H9 (cell line): ENCODE measurements at regions not wholly inside any gene's neighbourhood (a gene's known extent, or its start where the extent isn't known, plus 50 kb on each side); places are given as distances from the start of the nearest gene placed in this dataset.

Source experiments
- DNase-seq: peaks from one replicate; pipeline ENCODE4 v3.0.0-alpha.2; 2017
- H2AFZ ChIP-seq: one replicate; pipeline ENCODE4 v1.6.1; 2013; ENCODE audit warnings: mild to moderate bottlenecking, low read length, control low read depth, moderate library complexity
- H2AK5ac ChIP-seq: 2 replicates; pipeline ENCODE4 v1.6.1; 2013; ENCODE audit warnings: low read length, control low read depth, mixed read lengths; ENCODE audit not compliant: insufficient read length
- H2BK120ac ChIP-seq: one replicate; pipeline ENCODE4 v1.6.1; 2013; ENCODE audit warnings: low read depth, mild to moderate bottlenecking, low read length, control low read depth, inconsistent platforms; ENCODE audit not compliant: poor library complexity, severe bottlenecking
- H2BK12ac ChIP-seq: 2 replicates; pipeline ENCODE4 v1.6.1; 2013; ENCODE audit warnings: low read length, control low read depth, mixed read lengths, low read depth; ENCODE audit not compliant: insufficient read length
- H2BK15ac ChIP-seq: 2 replicates; pipeline ENCODE4 v1.6.1; 2013; ENCODE audit warnings: low read depth, low read length, control low read depth
- H2BK20ac ChIP-seq: one replicate; pipeline ENCODE4 v1.6.1; 2013; ENCODE audit warnings: low read depth, mild to moderate bottlenecking, low read length, control low read depth, inconsistent platforms; ENCODE audit not compliant: poor library complexity, severe bottlenecking
- H2BK5ac ChIP-seq: 2 replicates; pipeline ENCODE4 v1.6.1; 2013; ENCODE audit warnings: low read length, control low read depth, mixed read lengths; ENCODE audit not compliant: insufficient read length
- H3K14ac ChIP-seq: 2 replicates; pipeline ENCODE4 v1.6.1; 2013; ENCODE audit warnings: low read length, control low read depth; ENCODE audit not compliant: insufficient read depth
- H3K18ac ChIP-seq: 2 replicates; pipeline ENCODE4 v1.6.1; 2013; ENCODE audit warnings: low read depth, mild to moderate bottlenecking, mixed read lengths, low read length, control low read depth; ENCODE audit not compliant: insufficient read length
- H3K23ac ChIP-seq: 2 replicates; pipeline ENCODE4 v1.6.1; 2013; ENCODE audit warnings: low read length, control low read depth, mixed read lengths, low read depth; ENCODE audit not compliant: insufficient read length
- H3K23me2 ChIP-seq: 2 replicates; pipeline ENCODE4 v1.6.1; 2013; ENCODE audit warnings: low read depth, mild to moderate bottlenecking, mixed read lengths, low read length, control low read depth; ENCODE audit not compliant: insufficient read length, poor library complexity, severe bottlenecking
- H3K27ac ChIP-seq: 2 replicates; pipeline ENCODE4 v1.5.1; 2013; ENCODE audit warnings: low read length, control low read depth, mixed read lengths, low read depth; ENCODE audit not compliant: insufficient read length
- H3K27me3 ChIP-seq: 2 replicates; pipeline ENCODE4 v1.6.1; 2013; ENCODE audit warnings: low read length, control low read depth, inconsistent platforms; ENCODE audit not compliant: insufficient read depth
- H3K4ac ChIP-seq: 2 replicates; pipeline ENCODE4 v1.6.1; 2013; ENCODE audit warnings: low read depth, mild to moderate bottlenecking, control low read depth, inconsistent platforms, low read length, moderate library complexity
- H3K4me1 ChIP-seq: 2 replicates; pipeline ENCODE4 v1.6.1; 2013; ENCODE audit warnings: low read length, control low read depth, inconsistent platforms; ENCODE audit not compliant: insufficient read depth
- H3K4me2 ChIP-seq: 2 replicates; pipeline ENCODE4 v1.6.1; 2013; ENCODE audit warnings: low read length, control low read depth, mixed read lengths; ENCODE audit not compliant: insufficient read length, insufficient read depth
- H3K56ac ChIP-seq: 2 replicates; pipeline ENCODE4 v1.6.1; 2013; ENCODE audit warnings: low read depth, mild to moderate bottlenecking, mixed read lengths, low read length, control low read depth; ENCODE audit not compliant: insufficient read length
- H3K79me1 ChIP-seq: 2 replicates; pipeline ENCODE4 v1.6.1; 2013; ENCODE audit warnings: low read depth, mild to moderate bottlenecking, moderate library complexity, low read length, control low read depth, inconsistent platforms; ENCODE audit not compliant: insufficient read depth, poor library complexity, severe bottlenecking
- H3K79me2 ChIP-seq: 2 replicates; pipeline ENCODE4 v1.6.1; 2013; ENCODE audit warnings: low read length, control low read depth, inconsistent platforms; ENCODE audit not compliant: insufficient read depth
- H3K9ac ChIP-seq: 2 replicates; pipeline ENCODE4 v1.6.1; 2013; ENCODE audit warnings: low read length, control low read depth, mixed read lengths; ENCODE audit not compliant: insufficient read length; ENCODE audit errors: extremely low read depth
- H3K9me3 ChIP-seq: one replicate; pipeline ENCODE4 v1.6.1; 2013; ENCODE audit warnings: low read depth, low read length, inconsistent platforms; ENCODE audit not compliant: control insufficient read depth
- H3T11ph ChIP-seq: one replicate; pipeline ENCODE4 v1.6.1; 2013; ENCODE audit warnings: mild to moderate bottlenecking, low read length, control low read depth, inconsistent platforms
- H4K20me1 ChIP-seq: one replicate; pipeline ENCODE4 v1.6.1; 2013; ENCODE audit not compliant: control insufficient read depth, insufficient read length, insufficient read depth
- H4K5ac ChIP-seq: 2 replicates; pipeline ENCODE4 v1.6.1; 2013; ENCODE audit warnings: low read depth, mild to moderate bottlenecking, mixed read lengths, low read length, control low read depth; ENCODE audit not compliant: insufficient read length
- H4K8ac ChIP-seq: replicated peaks from 2 replicates; pipeline ENCODE4 v1.6.1; 2013; ENCODE audit warnings: low read length, control low read depth, mixed read lengths, low read depth; ENCODE audit not compliant: insufficient read length
- H4K91ac ChIP-seq: 2 replicates; pipeline ENCODE4 v1.6.1; 2013; ENCODE audit warnings: low read depth, mild to moderate bottlenecking, moderate library complexity, mixed read lengths, low read length, control low read depth; ENCODE audit not compliant: insufficient read length
- H3K27ac Mint-ChIP-seq, 3 experiments: 2 replicates in 2 of 3; 3 replicates in 1 of 3; pipeline ENCODE4 v1.8.0; 2020 to 2021; ENCODE audit warnings: mixed read lengths in 3 of 3, mild to moderate bottlenecking in 1 of 3, moderate library complexity in 1 of 3
- H3K27me3 Mint-ChIP-seq: 2 replicates; pipeline ENCODE4 v1.8.0; 2021; ENCODE audit warnings: low read depth, mild to moderate bottlenecking, moderate library complexity, mixed read lengths
- H3K36me3 Mint-ChIP-seq, 3 experiments: 2 replicates in 2 of 3; 3 replicates in 1 of 3; pipeline ENCODE4 v1.8.0; 2020 to 2021; ENCODE audit warnings: low read depth in 3 of 3, mixed read lengths in 3 of 3; ENCODE audit not compliant: insufficient read depth in 1 of 3
- H3K4me1 Mint-ChIP-seq, 2 experiments: 2 replicates each; pipeline ENCODE4 v1.8.0; 2020; ENCODE audit warnings: mixed read lengths in 2 of 2
- H3K4me3 Mint-ChIP-seq, 2 experiments: 2 replicates in 1 of 2; 3 replicates in 1 of 2; pipeline ENCODE4 v1.8.0; 2020 to 2021; ENCODE audit warnings: mild to moderate bottlenecking in 2 of 2, mixed read lengths in 2 of 2, moderate library complexity in 1 of 2
- H3K9me3 Mint-ChIP-seq, 2 experiments: 2 replicates in 1 of 2; 3 replicates in 1 of 2; pipeline ENCODE4 v1.8.0; 2020; ENCODE audit warnings: mild to moderate bottlenecking in 2 of 2, mixed read lengths in 2 of 2, moderate library complexity in 1 of 2
- WGBS: extraction: QIAGEN DNeasy Blood & Tissue Kit; methylation state at CpG from one replicate; pipeline ENCODE4 v1.1.7; 2013; ENCODE audit warnings: missing lambda C conversion rate, low lambda C conversion rate, mixed read lengths; ENCODE audit not compliant: insufficient read length; ENCODE audit errors: extremely low coverage; 5-methylcytosine and 5-hydroxymethylcytosine counted together
- TF ChIP-seq, protein P1 (sequence below): fragments of 200-600 bp; sonication (generic); conservative IDR thresholded peaks from 3 replicates; pipeline ENCODE4 v1.8.0; 2021; ENCODE audit warnings: antibody characterized with exemption, mild to moderate bottlenecking

- no peak overlapping the region for H3K27ac Mint-ChIP-seq
- Histone ChIP-seq H4K20me1 (no peaks in the 10 kb centered on the region), H3K23me2 (no peaks in the 10 kb centered on the region), H2AK5ac (no peak overlapping the region), H2BK12ac (no peak overlapping the region), H3K79me1 (no peaks in the 10 kb centered on the region), H2BK120ac (no peak overlapping the region), H4K8ac (no peak overlapping the region), H2BK15ac (no peak overlapping the region), H3K9ac (no peak overlapping the region), H2BK5ac (no peak overlapping the region), H3K27me3 (no peaks in the 10 kb centered on the region), H2BK20ac (no peak overlapping the region), H3K23ac (no peak overlapping the region), H3T11ph (no peak overlapping the region), H2AFZ (no peak overlapping the region), H3K9me3 (no peaks in the 10 kb centered on the region), H3K4me2 (no peak overlapping the region), H3K56ac (no peak overlapping the region), H4K91ac (no peak overlapping the region), H3K14ac (no peak overlapping the region), H3K4me1 (no peaks in the 10 kb centered on the region; the same call in 1 of the 2 replicates), H3K79me2 (no peaks in the 10 kb centered on the region), H4K5ac (no peak overlapping the region), H3K27ac (no peak overlapping the region), H3K4ac (no peak overlapping the region), H3K18ac (no peak overlapping the region)
- H3K4me1 Mint-ChIP-seq = peaks cover 11 to 13% of the 10 kb centered on the region in 2 experiments
- no peak overlapping the region for H3K4me3 Mint-ChIP-seq
- no peaks in the 10 kb centered on the region for H3K36me3 Mint-ChIP-seq
- no peak for DNase-seq
- no peaks in the 10 kb centered on the region; a peak in 1 of 5 replicates for H3K9me3 Mint-ChIP-seq
- TF ChIP-seq, protein P1, sequence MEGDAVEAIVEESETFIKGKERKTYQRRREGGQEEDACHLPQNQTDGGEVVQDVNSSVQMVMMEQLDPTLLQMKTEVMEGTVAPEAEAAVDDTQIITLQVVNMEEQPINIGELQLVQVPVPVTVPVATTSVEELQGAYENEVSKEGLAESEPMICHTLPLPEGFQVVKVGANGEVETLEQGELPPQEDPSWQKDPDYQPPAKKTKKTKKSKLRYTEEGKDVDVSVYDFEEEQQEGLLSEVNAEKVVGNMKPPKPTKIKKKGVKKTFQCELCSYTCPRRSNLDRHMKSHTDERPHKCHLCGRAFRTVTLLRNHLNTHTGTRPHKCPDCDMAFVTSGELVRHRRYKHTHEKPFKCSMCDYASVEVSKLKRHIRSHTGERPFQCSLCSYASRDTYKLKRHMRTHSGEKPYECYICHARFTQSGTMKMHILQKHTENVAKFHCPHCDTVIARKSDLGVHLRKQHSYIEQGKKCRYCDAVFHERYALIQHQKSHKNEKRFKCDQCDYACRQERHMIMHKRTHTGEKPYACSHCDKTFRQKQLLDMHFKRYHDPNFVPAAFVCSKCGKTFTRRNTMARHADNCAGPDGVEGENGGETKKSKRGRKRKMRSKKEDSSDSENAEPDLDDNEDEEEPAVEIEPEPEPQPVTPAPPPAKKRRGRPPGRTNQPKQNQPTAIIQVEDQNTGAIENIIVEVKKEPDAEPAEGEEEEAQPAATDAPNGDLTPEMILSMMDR = no peak
- no CpG with 5 or more reads among the region's 3 CpGs for WGBS
- no peaks in the 10 kb centered on the region for H3K27me3 Mint-ChIP-seq
These were observed 521.2 kb downstream of the KCNA4 start for GRCh38 chr11:29495676-29496075.
